Uterus (tissue), 2 donors: ENCODE measurements at regions not wholly inside any gene's neighbourhood (a gene's known extent, or its start where the extent isn't known, plus 50 kb on each side); places are given as distances from the start of the nearest gene placed in this dataset.

Experiments
- POLR2A ChIP-seq, 2 donors: fragments of 450-650 bp; IDR thresholded peaks; one replicate each; pipeline ENCODE4 v1.6.1; 2016; ENCODE audit warnings: antibody characterized with exemption in 2 of 2, mild to moderate bottlenecking in 1 of 2, moderate library complexity in 1 of 2
- TF ChIP-seq, protein P1 (sequence below), 4 experiments: fragments of 200-600 bp in 2 of 4; fragments of 450-650 bp in 2 of 4; sonication (generic) in 2 of 4; IDR thresholded peaks; one replicate each; pipeline ENCODE4 v1.5.1; 2016 to 2019; ENCODE audit warnings: antibody characterized with exemption in 4 of 4, mild to moderate bottlenecking in 2 of 4, moderate library complexity in 1 of 4

DNA sequence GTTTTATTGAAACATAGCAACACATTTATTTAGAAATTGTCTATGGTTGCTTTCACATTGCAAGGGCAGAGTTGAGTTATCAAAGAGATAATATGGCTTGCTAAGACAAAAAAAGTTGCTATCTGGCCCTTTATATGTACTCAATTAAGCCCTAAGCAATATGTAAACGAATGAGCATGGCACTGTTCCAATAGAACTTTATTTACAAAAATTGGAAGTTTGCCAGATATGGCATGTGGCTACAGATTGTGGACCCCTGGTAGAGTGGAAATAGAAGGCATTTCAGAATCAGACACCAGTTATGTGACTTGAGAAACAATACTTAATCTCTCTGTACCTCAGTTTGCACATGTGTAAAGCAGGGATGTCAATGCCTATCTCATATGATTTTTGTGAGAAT lies 515.6 kb upstream of the SGO1 start:
- TF ChIP-seq, protein P1, sequence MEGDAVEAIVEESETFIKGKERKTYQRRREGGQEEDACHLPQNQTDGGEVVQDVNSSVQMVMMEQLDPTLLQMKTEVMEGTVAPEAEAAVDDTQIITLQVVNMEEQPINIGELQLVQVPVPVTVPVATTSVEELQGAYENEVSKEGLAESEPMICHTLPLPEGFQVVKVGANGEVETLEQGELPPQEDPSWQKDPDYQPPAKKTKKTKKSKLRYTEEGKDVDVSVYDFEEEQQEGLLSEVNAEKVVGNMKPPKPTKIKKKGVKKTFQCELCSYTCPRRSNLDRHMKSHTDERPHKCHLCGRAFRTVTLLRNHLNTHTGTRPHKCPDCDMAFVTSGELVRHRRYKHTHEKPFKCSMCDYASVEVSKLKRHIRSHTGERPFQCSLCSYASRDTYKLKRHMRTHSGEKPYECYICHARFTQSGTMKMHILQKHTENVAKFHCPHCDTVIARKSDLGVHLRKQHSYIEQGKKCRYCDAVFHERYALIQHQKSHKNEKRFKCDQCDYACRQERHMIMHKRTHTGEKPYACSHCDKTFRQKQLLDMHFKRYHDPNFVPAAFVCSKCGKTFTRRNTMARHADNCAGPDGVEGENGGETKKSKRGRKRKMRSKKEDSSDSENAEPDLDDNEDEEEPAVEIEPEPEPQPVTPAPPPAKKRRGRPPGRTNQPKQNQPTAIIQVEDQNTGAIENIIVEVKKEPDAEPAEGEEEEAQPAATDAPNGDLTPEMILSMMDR (IDR thresholded peaks at IDR 0.05) = no peak
- no peak for TF ChIP-seq POLR2A (IDR thresholded peaks at IDR 0.05)
